A549 (cell line): ENCODE measurements at regions not wholly inside any gene's neighbourhood (a gene's known extent, or its start where the extent isn't known, plus 50 kb on each side); places are given as distances from the start of the nearest gene placed in this dataset.

Experiments used
- ATAC-seq, 2 experiments: fragments of 200-7000 bp in 1 of 2; fragments of >200 bp in 1 of 2; cut with Nextera tagmentation in 1 of 2; cut with Tn5 transposase in 1 of 2; 3 replicates each; pipeline versions ENCODE4 v1.8.0 to v1.9.1; 2018 to 2020; ENCODE audit warnings: mild to moderate bottlenecking in 1 of 2, moderate library complexity in 1 of 2
- CTCF ChIA-PET: fragments of 300-600 bp; sonication (Branson Sonifier 250); formaldehyde crosslinking; extraction: SDS; loops from one replicate; lab custom pipeline; 2021; ENCODE audit warnings: antibody characterized with exemption, inconsistent platforms; lab: Yijun Ruan, JAX
- POLR2A ChIA-PET: fragments of 350-600 bp; formaldehyde crosslinking; extraction: SDS; loops from one replicate; lab custom pipeline; 2021; ENCODE audit warnings: antibody characterized with exemption, inconsistent platforms; lab: Yijun Ruan, JAX
- DNase-seq, 2 experiments: peaks; one replicate each; pipeline versions ENCODE4 v3.0.0 to v3.0.0-alpha.2; 2011 to 2016; ENCODE audit warnings: low read depth in 1 of 2, low spot score in 1 of 2
- FAIRE-seq: peaks from 2 replicates; lab custom pipeline; 2011; peaks lifted over from hg19 to GRCh38; lab: Jason Lieb, UNC
- H3K27ac ChIP-seq, 2 experiments: fragments of >200 bp; sonication (Bioruptor Twin); formaldehyde crosslinking; 3 replicates each; pipeline ENCODE4 v1.5.1; 2016 to 2017
- H3K4me1 ChIP-seq: fragments of >200 bp; sonication (Bioruptor Twin); formaldehyde crosslinking; 3 replicates; pipeline ENCODE4 v1.6.1; 2016
- H3K4me2 ChIP-seq: fragments of >200 bp; sonication (Bioruptor Twin); formaldehyde crosslinking; 3 replicates; pipeline ENCODE4 v1.6.1; 2016
- H3K4me3 ChIP-seq: fragments of >200 bp; sonication (Bioruptor Twin); formaldehyde crosslinking; 3 replicates; pipeline ENCODE4 v1.5.1; 2016
- H3K9me3 ChIP-seq: fragments of >200 bp; sonication (Bioruptor Twin); formaldehyde crosslinking; 3 replicates; pipeline ENCODE4 v1.6.1; 2016
- BCL3 ChIP-seq: fragments of >200 bp; sonication (Bioruptor Twin); formaldehyde crosslinking; IDR thresholded peaks from 3 replicates; pipeline ENCODE4 v1.6.1; 2016
- CBX8 ChIP-seq: fragments of 200-600 bp; sonication (generic); IDR thresholded peaks from 2 replicates; pipeline ENCODE4 v1.6.1; 2016
- E2F6 ChIP-seq: IDR thresholded peaks from 2 replicates; pipeline ENCODE4 v1.6.1; 2012; ENCODE audit warnings: low read depth, borderline replicate concordance
- EHMT2 ChIP-seq: fragments of 200-600 bp; sonication (generic); IDR thresholded peaks from 2 replicates; pipeline ENCODE4 v1.6.1; 2016; ENCODE audit warnings: antibody characterized with exemption, low read depth, mild to moderate bottlenecking, moderate library complexity
- FOSB ChIP-seq: fragments of 250-450 bp; sonication (Bioruptor Pico); IDR thresholded peaks from 2 replicates; pipeline ENCODE4 v1.5.0; 2020; ENCODE audit warnings: mild to moderate bottlenecking, moderate library complexity
- FOXS1 ChIP-seq: fragments of 250-450 bp; sonication (Bioruptor Pico); IDR thresholded peaks from 2 replicates; pipeline ENCODE4 v1.5.0; 2020; ENCODE audit warnings: mild to moderate bottlenecking, moderate library complexity
- GATA3 ChIP-seq: IDR thresholded peaks from 2 replicates; pipeline ENCODE4 v1.6.1; 2012; ENCODE audit warnings: borderline replicate concordance
- HES2 ChIP-seq: fragments of >200 bp; sonication (Bioruptor Twin); formaldehyde crosslinking; IDR thresholded peaks from 2 replicates; pipeline ENCODE4 v1.6.1; 2016
- HOXA7 ChIP-seq: fragments of 250-450 bp; sonication (Bioruptor Pico); IDR thresholded peaks from 2 replicates; pipeline ENCODE4 v1.5.0; 2020; ENCODE audit warnings: mild to moderate bottlenecking, moderate library complexity
- HOXB13 ChIP-seq: fragments of 250-450 bp; sonication (Bioruptor Pico); IDR thresholded peaks from 2 replicates; pipeline ENCODE4 v1.5.0; 2020; ENCODE audit warnings: low read depth, mild to moderate bottlenecking, moderate library complexity
- JUN ChIP-seq, 2 experiments: fragments of >200 bp; sonication (Bioruptor Twin); formaldehyde crosslinking; IDR thresholded peaks; 2 replicates in 1 of 2; 3 replicates in 1 of 2; pipeline ENCODE4 v1.6.1; 2016 to 2017
- JUNB ChIP-seq: fragments of >200 bp; sonication (Bioruptor Twin); formaldehyde crosslinking; IDR thresholded peaks from 2 replicates; pipeline ENCODE4 v1.6.1; 2016
- KDM5A ChIP-seq: fragments of 200-600 bp; sonication (generic); IDR thresholded peaks from 2 replicates; pipeline ENCODE4 v1.6.1; 2016; ENCODE audit warnings: antibody characterized with exemption, mild to moderate bottlenecking
- NPAS2 ChIP-seq: fragments of 250-450 bp; sonication (Bioruptor Pico); IDR thresholded peaks from 2 replicates; pipeline ENCODE4 v1.8.0; 2022; ENCODE audit warnings: mild to moderate bottlenecking, moderate library complexity, borderline replicate concordance
- PBX3 ChIP-seq: IDR thresholded peaks from 2 replicates; pipeline ENCODE4 v1.6.1; 2012
- RARB ChIP-seq: fragments of 250-450 bp; sonication (Bioruptor Pico); IDR thresholded peaks from 2 replicates; pipeline ENCODE4 v1.8.0; 2021; ENCODE audit warnings: mild to moderate bottlenecking, moderate library complexity
- RCOR1 ChIP-seq: fragments of 150-350 bp; IDR thresholded peaks from 2 replicates; pipeline ENCODE4 v1.6.1; 2014; ENCODE audit warnings: antibody characterized with exemption, low read length, low read depth
- REST ChIP-seq: fragments of 200-600 bp; sonication (generic); IDR thresholded peaks from 2 replicates; pipeline ENCODE4 v1.6.1; 2016; ENCODE audit warnings: antibody characterized with exemption, mild to moderate bottlenecking, moderate library complexity
- SREBF2 ChIP-seq: fragments of 450-650 bp; IDR thresholded peaks from 2 replicates; pipeline ENCODE4 v1.6.1; 2014; ENCODE audit warnings: mild to moderate bottlenecking, moderate library complexity
- TFCP2L1 ChIP-seq: fragments of 250-450 bp; sonication (Bioruptor Pico); IDR thresholded peaks from 2 replicates; pipeline ENCODE4 v1.5.0; 2021; ENCODE audit warnings: mild to moderate bottlenecking
- USF2 ChIP-seq: fragments of 450-650 bp; IDR thresholded peaks from 2 replicates; pipeline ENCODE4 v1.6.1; 2014; ENCODE audit warnings: antibody characterized with exemption
- WGBS: methylation state at CpG from one replicate; pipeline ENCODE4 v1.1.6; 2017; ENCODE audit errors: missing lambda C conversion rate; 5-methylcytosine and 5-hydroxymethylcytosine counted together

- POLR2A ChIA-PET = no interaction called here
- ATAC-seq = no peak
- no peak for TF ChIP-seq RARB
- TF ChIP-seq SREBF2 = no peak
- no peak for TF ChIP-seq EHMT2
- TF ChIP-seq TFCP2L1 (CRISPR knock-in tag) = no peak
- TF ChIP-seq, all 56 proteins: peak for 0
Measured at GRCh38 chr2:129860088-129860487, 119.4 kb upstream of the RAB6C start.

GRCh38 chr2:129861666-129862288 is 117.7 kb upstream of the RAB6C start:
- no peak overlapping the region for H3K4me2 ChIP-seq
- ATAC-seq (no peak), FAIRE-seq (no peak)

More at GRCh38 chr2:129860088-129860487, 119.4 kb upstream of the RAB6C start:
- Histone ChIP-seq H3K4me2 (no peak overlapping the region), H3K9me3 (no peaks in the 10 kb centered on the region), H3K4me1 (no peaks in the 10 kb centered on the region), H3K4me3 (no peak overlapping the region), H3K27ac (no peak overlapping the region)
- CTCF ChIA-PET = interaction anchor here (0.6 to 2.1 kb wide), 2 partner anchors 10 to 1475 kb away, joined by 3 to 8 read pairs; no protein-coding TSS in a partner anchor
- no peak for FAIRE-seq
- no peak for DNase-seq

More at GRCh38 chr2:129861666-129862288, 117.7 kb upstream of the RAB6C start:
- POLR2A ChIA-PET = no interaction called here
- WGBS = 44% methylated on average over 10 of the region's 10 CpGs
- CTCF ChIA-PET = interaction anchor here (1.0 kb wide), 1 partner anchor 14 kb away, joined by 3 read pairs; no protein-coding TSS in a partner anchor
- no peak for DNase-seq
- TF ChIP-seq FOSB = no peak
- no peak for TF ChIP-seq HES2
- TF ChIP-seq HOXA7 (CRISPR knock-in tag) = no peak
- no peak for TF ChIP-seq HOXB13 (CRISPR knock-in tag)
- no peak for TF ChIP-seq E2F6
- TF ChIP-seq CBX8 = no peak
- TF ChIP-seq BCL3 = no peak
- no peak for TF ChIP-seq USF2
- no peak for TF ChIP-seq JUN (IDR thresholded peaks at IDR 0.05)
- TF ChIP-seq FOXS1 (CRISPR knock-in tag) = no peak
- TF ChIP-seq KDM5A = no peak
- TF ChIP-seq GATA3 = no peak
- TF ChIP-seq JUNB = no peak
- no peak for TF ChIP-seq NPAS2
- TF ChIP-seq EHMT2 = no peak
- TF ChIP-seq REST = no peak
- no peak for TF ChIP-seq RCOR1
- no peak for TF ChIP-seq PBX3
- TF ChIP-seq TFCP2L1 (CRISPR knock-in tag) = no peak
- TF ChIP-seq SREBF2 = no peak
- H3K4me1 ChIP-seq = no peaks in the 10 kb centered on the region
- no peak overlapping the region for H3K4me3 ChIP-seq
- no peak overlapping the region for H3K27ac ChIP-seq
- H3K9me3 ChIP-seq = no peaks in the 10 kb centered on the region
